ENCODE measurements at regions not wholly inside any gene's neighbourhood (a gene's known extent, or its start where the extent isn't known, plus 50 kb on each side); places are given as distances from the start of the nearest gene placed in this dataset.
A peak's percentile ranks its signal among the peaks of the same experiment; 100 is the strongest.

GRCh38 chr1:239840790-239841189, 250.9 kb upstream of the FMN2 start:
- Histone ChIP-seq H3K4me2 (replicated peaks; ENCODE audit: extremely low read depth, low read length, poor library complexity, severe bottlenecking) (no peak overlapping the region), H3K4me1 (ENCODE audit: control insufficient read depth in 1 of 2, insufficient read depth in 2 of 2, low read length in 2 of 2) (peaks cover 29 to 32% of the 10 kb centered on the region in 2 donors), H2AFZ (ENCODE audit: insufficient read depth, low read depth, low read length, poor library complexity, severe bottlenecking) (no peak overlapping the region), H4K20me1 (ENCODE audit: insufficient read depth, low read length) (no peaks in the 10 kb centered on the region), H3K79me2 (ENCODE audit: insufficient read depth, low read length) (no peaks in the 10 kb centered on the region), H3K4me3 (replicated peaks in 1 of 3; ENCODE audit: low read depth in 2 of 3, low read length in 3 of 3) (no peak overlapping the region), H3K9me3 (replicated peaks in 1 of 2; ENCODE audit: control insufficient read depth in 1 of 2, insufficient read depth in 1 of 2, low read length in 2 of 2) (no peaks in the 10 kb centered on the region), H3K36me3 (replicated peaks in 1 of 2; ENCODE audit: control insufficient read depth in 1 of 2, insufficient read depth in 2 of 2, low read length in 2 of 2) (no peaks in the 10 kb centered on the region), H3K27ac (ENCODE audit: low read depth in 1 of 2, low read length in 2 of 2) (peak overlapping the region in 1 of 2 donors; percentile 35), H3K9ac (ENCODE audit: insufficient read depth, low read length, poor library complexity, severe bottlenecking) (no peak overlapping the region), H3K27me3 (ENCODE audit: control insufficient read depth in 2 of 2, insufficient read depth in 2 of 2, low read length in 2 of 2) (no peaks in the 10 kb centered on the region)
- peaks cover 0 to 3% (median 0%) of the 10 kb centered on the region in 7 donors for H3K9me3 Mint-ChIP-seq
- whole genome bisulfite sequencing (ENCODE audit: insufficient coverage) = no CpG with 5 or more reads among the region's 3 CpGs
- DNase-seq = no peak
- no peaks in the 10 kb centered on the region for H3K36me3 Mint-ChIP-seq
- peak overlapping the region in 2 of 7 donors; percentile 6 to 58 for H3K27ac Mint-ChIP-seq
- no peak for TF ChIP-seq CTCF (IDR thresholded peaks at IDR 0.05)
- intact Hi-C loops (cut with micrococcal nuclease) = no loop called here
- peaks cover 35% of the 10 kb centered on the region for H3K4me1 Mint-ChIP-seq
- no peak overlapping the region for H3K4me3 Mint-ChIP-seq
- H3K27me3 Mint-ChIP-seq (ENCODE audit: low read depth in 3 of 3) = peaks cover 0 to 2% (median 0%) of the 10 kb centered on the region in 3 donors

- intact Hi-C loops (cut with micrococcal nuclease) = no loop called here
- H3K9me3 Mint-ChIP-seq = peaks cover 0 to 3% (median 0%) of the 10 kb centered on the region in 7 donors
- H3K27ac Mint-ChIP-seq = peak overlapping the region; percentile 46 to 87 (median 63)
- Histone ChIP-seq H3K4me1 (ENCODE audit: control insufficient read depth in 1 of 2, insufficient read depth in 2 of 2, low read length in 2 of 2) (peaks cover 21 to 24% of the 10 kb centered on the region in 2 donors), H3K79me2 (ENCODE audit: insufficient read depth, low read length) (no peaks in the 10 kb centered on the region), H4K20me1 (ENCODE audit: insufficient read depth, low read length) (no peaks in the 10 kb centered on the region), H3K36me3 (replicated peaks in 1 of 2; ENCODE audit: control insufficient read depth in 1 of 2, insufficient read depth in 2 of 2, low read length in 2 of 2) (no peaks in the 10 kb centered on the region), H3K9me3 (replicated peaks in 1 of 2; ENCODE audit: control insufficient read depth in 1 of 2, insufficient read depth in 1 of 2, low read length in 2 of 2) (no peaks in the 10 kb centered on the region), H3K4me2 (replicated peaks; ENCODE audit: extremely low read depth, low read length, poor library complexity, severe bottlenecking) (peak overlapping the region; percentile 34), H3K27ac (ENCODE audit: low read depth in 1 of 2, low read length in 2 of 2) (peak overlapping the region in 1 of 2 donors; percentile 35), H3K4me3 (replicated peaks in 1 of 3; ENCODE audit: low read depth in 2 of 3, low read length in 3 of 3) (peak overlapping the region in 1 of 3 experiments; percentile 32), H3K27me3 (ENCODE audit: control insufficient read depth in 2 of 2, insufficient read depth in 2 of 2, low read length in 2 of 2) (no peaks in the 10 kb centered on the region), H2AFZ (ENCODE audit: insufficient read depth, low read depth, low read length, poor library complexity, severe bottlenecking) (no peak overlapping the region), H3K9ac (ENCODE audit: insufficient read depth, low read length, poor library complexity, severe bottlenecking) (no peak overlapping the region)
- H3K4me1 Mint-ChIP-seq = peaks cover 29% of the 10 kb centered on the region
- no peak overlapping the region for H3K4me3 Mint-ChIP-seq
- H3K36me3 Mint-ChIP-seq = no peaks in the 10 kb centered on the region
- TF ChIP-seq CTCF (IDR thresholded peaks at IDR 0.05) = peak; percentile 17
- peaks cover 0 to 2% (median 0%) of the 10 kb centered on the region in 3 donors for H3K27me3 Mint-ChIP-seq (ENCODE audit: low read depth in 3 of 3)
- no CpG with 5 or more reads among the region's 2 CpGs for WGBS (ENCODE audit: insufficient coverage)
- peak; percentile 32 to 72 (median 65) for DNase-seq
Measured at GRCh38 chr1:239841631-239842030, 250.1 kb upstream of the FMN2 start.

Measured in CD14-positive monocyte (primary cell).